GM23338 (cell line): ENCODE measurements at regions not wholly inside any gene's neighbourhood (a gene's known extent, or its start where the extent isn't known, plus 50 kb on each side); places are given as distances from the start of the nearest gene placed in this dataset.

Experiments
- ATAC-seq: fragments of 200-7000 bp; cut with Tn5 transposase; 3 replicates; pipeline ENCODE4 v1.9.1; 2020
- DNase-seq: peaks from one replicate; pipeline ENCODE4 v3.0.0-alpha.2; 2015; ENCODE audit warnings: low spot score
- H2AFZ ChIP-seq: fragments of 200-600 bp; sonication (generic); 2 replicates; pipeline ENCODE4 v1.8.0; 2016; ENCODE audit warnings: antibody characterized with exemption, mild to moderate bottlenecking, moderate library complexity
- H3F3A ChIP-seq: fragments of 200-600 bp; sonication (generic); replicated peaks from 2 replicates; pipeline ENCODE4 v1.8.0; 2017; ENCODE audit warnings: antibody characterized with exemption, mixed run types, low read depth
- H3K27ac ChIP-seq: fragments of 200-600 bp; sonication (generic); 2 replicates; pipeline ENCODE4 v1.6.1; 2016; ENCODE audit warnings: low read depth
- H3K27me3 ChIP-seq: fragments of 200-600 bp; sonication (generic); 2 replicates; pipeline ENCODE4 v1.8.0; 2016; ENCODE audit warnings: mild to moderate bottlenecking, mixed run types, moderate library complexity; ENCODE audit not compliant: insufficient read depth
- H3K36me3 ChIP-seq: fragments of 200-600 bp; sonication (generic); 2 replicates; pipeline ENCODE4 v1.8.0; 2016; ENCODE audit warnings: mild to moderate bottlenecking; ENCODE audit not compliant: insufficient read depth
- H3K4me1 ChIP-seq: fragments of 200-600 bp; sonication (generic); 2 replicates; pipeline ENCODE4 v1.8.0; 2016; ENCODE audit warnings: mild to moderate bottlenecking, moderate library complexity; ENCODE audit not compliant: insufficient read depth
- H3K4me2 ChIP-seq: fragments of 200-600 bp; sonication (generic); 2 replicates; pipeline ENCODE4 v1.7.1; 2017; ENCODE audit warnings: mixed run types
- H3K4me3 ChIP-seq: fragments of 200-600 bp; sonication (generic); 2 replicates; pipeline ENCODE4 v1.6.1; 2016; ENCODE audit warnings: mixed run types
- H3K79me2 ChIP-seq: fragments of 200-600 bp; sonication (generic); replicated peaks from 2 replicates; pipeline ENCODE4 v1.8.0; 2017; ENCODE audit warnings: mild to moderate bottlenecking; ENCODE audit not compliant: insufficient read depth
- H3K9me2 ChIP-seq: fragments of 200-600 bp; sonication (generic); 2 replicates; pipeline ENCODE4 v1.8.0; 2017; ENCODE audit not compliant: insufficient read depth
- H4K20me1 ChIP-seq: fragments of 200-600 bp; sonication (generic); replicated peaks from 2 replicates; pipeline ENCODE4 v1.8.0; 2017; ENCODE audit warnings: mild to moderate bottlenecking; ENCODE audit not compliant: insufficient read depth
- H3K27ac Mint-ChIP-seq: 2 replicates; pipeline ENCODE4 v1.8.0; 2020; ENCODE audit warnings: inconsistent platforms, mild to moderate bottlenecking, moderate library complexity, mixed read lengths
- H3K27me3 Mint-ChIP-seq: 3 replicates; pipeline ENCODE4 v1.8.0; 2022; ENCODE audit warnings: low read depth, mild to moderate bottlenecking, moderate library complexity, mixed read lengths, inconsistent platforms; ENCODE audit not compliant: insufficient read depth, poor library complexity
- H3K36me3 Mint-ChIP-seq: 3 replicates; pipeline ENCODE4 v1.8.0; 2021; ENCODE audit warnings: low read depth, mild to moderate bottlenecking, inconsistent platforms, moderate library complexity, mixed read lengths
- H3K4me1 Mint-ChIP-seq: 3 replicates; pipeline ENCODE4 v1.8.0; 2020; ENCODE audit warnings: mild to moderate bottlenecking, inconsistent platforms, mixed read lengths
- H3K4me3 Mint-ChIP-seq: 3 replicates; pipeline ENCODE4 v1.8.0; 2021; ENCODE audit warnings: moderate library complexity, mild to moderate bottlenecking, inconsistent platforms, mixed read lengths
- H3K9me3 Mint-ChIP-seq: 3 replicates; pipeline ENCODE4 v1.8.0; 2020; ENCODE audit warnings: moderate library complexity, mild to moderate bottlenecking, inconsistent platforms, mixed read lengths
- CREB1 ChIP-seq: fragments of 250-450 bp; sonication (Bioruptor Pico); IDR thresholded peaks from 2 replicates; pipeline ENCODE4 v1.5.0; 2020; ENCODE audit warnings: low read depth, mild to moderate bottlenecking, moderate library complexity
- POLR2AphosphoS5 ChIP-seq: IDR thresholded peaks from 2 replicates; pipeline ENCODE4 v1.6.1; 2016; ENCODE audit warnings: antibody characterized with exemption, low read depth
- STAT1 ChIP-seq: IDR thresholded peaks from one replicate; pipeline ENCODE4 v1.6.1; 2016; ENCODE audit warnings: antibody characterized with exemption; ENCODE audit not compliant: unreplicated experiment
- ZNF331 ChIP-seq: fragments of 250-450 bp; sonication (Bioruptor Pico); IDR thresholded peaks from 2 replicates; pipeline ENCODE4 v1.5.0; 2020; ENCODE audit warnings: low read depth, mild to moderate bottlenecking, moderate library complexity
- TF ChIP-seq, protein P1 (sequence below): fragments of 250-450 bp; sonication (Bioruptor Pico); IDR thresholded peaks from 2 replicates; pipeline ENCODE4 v1.5.0; 2020; ENCODE audit warnings: mild to moderate bottlenecking, moderate library complexity

DNA sequence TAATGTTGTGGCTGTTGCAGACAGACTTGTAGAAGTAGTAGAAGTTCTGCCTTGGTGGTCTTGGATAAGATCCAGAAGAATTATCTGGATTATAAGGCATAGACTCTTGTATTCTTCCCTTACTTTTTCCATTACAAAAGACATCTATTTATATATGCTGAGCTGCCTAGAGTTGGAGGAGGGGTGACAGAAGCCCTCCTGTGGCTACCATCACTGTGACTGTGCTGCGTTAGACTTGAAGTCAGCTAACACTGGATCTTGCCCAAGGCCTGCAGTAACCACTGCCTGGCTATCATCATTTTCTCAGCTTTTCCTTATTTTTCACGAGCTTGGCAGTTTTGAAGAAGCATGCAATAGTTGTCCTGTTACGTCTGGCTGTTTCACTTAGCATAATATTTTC lies 684.8 kb upstream of the BCHE start (continued):
- no peak for TF ChIP-seq POLR2AphosphoS5

DNA sequence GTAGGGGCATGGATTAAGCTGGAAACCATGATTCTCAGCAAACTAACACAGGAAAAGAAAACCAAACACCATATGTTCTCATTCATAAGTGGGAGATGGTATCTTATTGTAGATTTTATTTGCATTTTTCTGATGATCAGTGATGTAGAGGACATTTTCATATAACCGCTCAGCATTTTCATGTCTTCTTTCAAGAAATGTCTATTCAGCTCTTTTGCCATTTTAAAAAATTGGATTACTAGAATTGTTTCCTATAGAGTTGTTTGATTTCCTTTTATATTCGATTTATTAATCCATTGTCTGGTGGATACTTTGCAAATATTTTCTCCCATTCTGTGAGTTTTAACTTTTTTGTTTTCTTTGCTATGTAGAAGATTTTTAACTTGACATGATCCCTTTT lies 682.2 kb upstream of the BCHE start:
- Histone ChIP-seq H3K27ac (no peak overlapping the region), H3K27me3 (no peaks in the 10 kb centered on the region), H3F3A (no peaks in the 10 kb centered on the region), H3K4me3 (no peak overlapping the region), H2AFZ (no peak overlapping the region), H4K20me1 (no peaks in the 10 kb centered on the region), H3K4me2 (no peak overlapping the region), H3K79me2 (no peaks in the 10 kb centered on the region), H3K4me1 (no peaks in the 10 kb centered on the region), H3K36me3 (no peaks in the 10 kb centered on the region), H3K9me2 (no peaks in the 10 kb centered on the region)
- DNase-seq = no peak
- TF ChIP-seq, protein P1, sequence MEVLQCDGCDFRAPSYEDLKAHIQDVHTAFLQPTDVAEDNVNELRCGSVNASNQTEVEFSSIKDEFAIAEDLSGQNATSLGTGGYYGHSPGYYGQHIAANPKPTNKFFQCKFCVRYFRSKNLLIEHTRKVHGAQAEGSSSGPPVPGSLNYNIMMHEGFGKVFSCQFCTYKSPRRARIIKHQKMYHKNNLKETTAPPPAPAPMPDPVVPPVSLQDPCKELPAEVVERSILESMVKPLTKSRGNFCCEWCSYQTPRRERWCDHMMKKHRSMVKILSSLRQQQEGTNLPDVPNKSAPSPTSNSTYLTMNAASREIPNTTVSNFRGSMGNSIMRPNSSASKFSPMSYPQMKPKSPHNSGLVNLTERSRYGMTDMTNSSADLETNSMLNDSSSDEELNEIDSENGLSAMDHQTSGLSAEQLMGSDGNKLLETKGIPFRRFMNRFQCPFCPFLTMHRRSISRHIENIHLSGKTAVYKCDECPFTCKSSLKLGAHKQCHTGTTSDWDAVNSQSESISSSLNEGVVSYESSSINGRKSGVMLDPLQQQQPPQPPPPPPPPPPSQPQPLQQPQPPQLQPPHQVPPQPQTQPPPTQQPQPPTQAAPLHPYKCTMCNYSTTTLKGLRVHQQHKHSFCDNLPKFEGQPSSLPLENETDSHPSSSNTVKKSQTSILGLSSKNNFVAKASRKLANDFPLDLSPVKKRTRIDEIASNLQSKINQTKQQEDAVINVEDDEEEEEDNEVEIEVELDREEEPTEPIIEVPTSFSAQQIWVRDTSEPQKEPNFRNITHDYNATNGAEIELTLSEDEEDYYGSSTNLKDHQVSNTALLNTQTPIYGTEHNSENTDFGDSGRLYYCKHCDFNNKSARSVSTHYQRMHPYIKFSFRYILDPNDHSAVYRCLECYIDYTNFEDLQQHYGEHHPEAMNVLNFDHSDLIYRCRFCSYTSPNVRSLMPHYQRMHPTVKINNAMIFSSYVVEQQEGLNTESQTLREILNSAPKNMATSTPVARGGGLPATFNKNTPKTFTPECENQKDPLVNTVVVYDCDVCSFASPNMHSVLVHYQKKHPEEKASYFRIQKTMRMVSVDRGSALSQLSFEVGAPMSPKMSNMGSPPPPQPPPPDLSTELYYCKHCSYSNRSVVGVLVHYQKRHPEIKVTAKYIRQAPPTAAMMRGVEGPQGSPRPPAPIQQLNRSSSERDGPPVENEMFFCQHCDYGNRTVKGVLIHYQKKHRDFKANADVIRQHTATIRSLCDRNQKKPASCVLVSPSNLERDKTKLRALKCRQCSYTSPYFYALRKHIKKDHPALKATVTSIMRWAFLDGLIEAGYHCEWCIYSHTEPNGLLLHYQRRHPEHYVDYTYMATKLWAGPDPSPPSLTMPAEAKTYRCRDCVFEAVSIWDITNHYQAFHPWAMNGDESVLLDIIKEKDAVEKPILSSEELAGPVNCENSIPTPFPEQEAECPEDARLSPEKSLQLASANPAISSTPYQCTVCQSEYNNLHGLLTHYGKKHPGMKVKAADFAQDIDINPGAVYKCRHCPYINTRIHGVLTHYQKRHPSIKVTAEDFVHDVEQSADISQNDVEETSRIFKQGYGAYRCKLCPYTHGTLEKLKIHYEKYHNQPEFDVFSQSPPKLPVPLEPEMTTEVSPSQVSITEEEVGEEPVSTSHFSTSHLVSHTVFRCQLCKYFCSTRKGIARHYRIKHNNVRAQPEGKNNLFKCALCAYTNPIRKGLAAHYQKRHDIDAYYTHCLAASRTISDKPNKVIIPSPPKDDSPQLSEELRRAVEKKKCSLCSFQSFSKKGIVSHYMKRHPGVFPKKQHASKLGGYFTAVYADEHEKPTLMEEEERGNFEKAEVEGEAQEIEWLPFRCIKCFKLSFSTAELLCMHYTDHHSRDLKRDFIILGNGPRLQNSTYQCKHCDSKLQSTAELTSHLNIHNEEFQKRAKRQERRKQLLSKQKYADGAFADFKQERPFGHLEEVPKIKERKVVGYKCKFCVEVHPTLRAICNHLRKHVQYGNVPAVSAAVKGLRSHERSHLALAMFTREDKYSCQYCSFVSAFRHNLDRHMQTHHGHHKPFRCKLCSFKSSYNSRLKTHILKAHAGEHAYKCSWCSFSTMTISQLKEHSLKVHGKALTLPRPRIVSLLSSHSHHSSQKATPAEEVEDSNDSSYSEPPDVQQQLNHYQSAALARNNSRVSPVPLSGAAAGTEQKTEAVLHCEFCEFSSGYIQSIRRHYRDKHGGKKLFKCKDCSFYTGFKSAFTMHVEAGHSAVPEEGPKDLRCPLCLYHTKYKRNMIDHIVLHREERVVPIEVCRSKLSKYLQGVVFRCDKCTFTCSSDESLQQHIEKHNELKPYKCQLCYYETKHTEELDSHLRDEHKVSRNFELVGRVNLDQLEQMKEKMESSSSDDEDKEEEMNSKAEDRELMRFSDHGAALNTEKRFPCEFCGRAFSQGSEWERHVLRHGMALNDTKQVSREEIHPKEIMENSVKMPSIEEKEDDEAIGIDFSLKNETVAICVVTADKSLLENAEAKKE = no peak
- TF ChIP-seq ZNF331 (CRISPR knock-in tag) = no peak
- Mint-ChIP-seq H3K27ac (no peak overlapping the region), H3K4me3 (no peak overlapping the region), H3K4me1 (peaks cover 3% of the 10 kb centered on the region; the same call in 2 of the 3 replicates), H3K36me3 (peaks cover 10% of the 10 kb centered on the region; the same call in 1 of the 3 replicates), H3K9me3 (peaks cover 18% of the 10 kb centered on the region; the same call in 2 of the 3 replicates), H3K27me3 (no peaks in the 10 kb centered on the region)
- ATAC-seq = no peak

DNA sequence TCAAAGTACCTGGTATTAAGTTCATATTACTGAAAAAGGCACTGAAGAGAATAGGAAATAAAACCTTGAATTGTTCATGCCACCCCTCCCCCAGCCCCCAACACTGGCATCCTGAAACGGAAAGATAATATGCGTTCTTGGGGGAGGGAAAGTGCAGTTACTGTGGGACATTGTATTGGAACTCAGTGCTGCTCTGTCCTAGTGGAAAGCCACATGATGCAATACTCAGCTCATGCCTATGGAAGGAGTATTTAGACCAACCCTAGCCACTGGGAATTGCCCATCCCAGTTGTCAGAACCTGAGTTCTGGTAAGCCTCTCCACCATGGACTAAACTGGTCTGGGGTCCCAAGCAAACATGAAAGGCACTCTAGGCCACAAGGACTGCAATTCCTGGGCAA lies 680.8 kb upstream of the BCHE start:
- Mint-ChIP-seq H3K27me3 (no peaks in the 10 kb centered on the region), H3K4me3 (no peak overlapping the region), H3K27ac (no peak overlapping the region), H3K36me3 (peaks cover 15% of the 10 kb centered on the region; the same call in 2 of the 3 replicates), H3K4me1 (peaks cover 3% of the 10 kb centered on the region; the same call in 2 of the 3 replicates), H3K9me3 (peaks cover 29% of the 10 kb centered on the region)
- ATAC-seq (no peak), DNase-seq (no peak)
- H3K9me2 ChIP-seq = no peaks in the 10 kb centered on the region
- H3K36me3 ChIP-seq = no peaks in the 10 kb centered on the region
- H3K4me3 ChIP-seq = no peak overlapping the region
- H4K20me1 ChIP-seq = no peaks in the 10 kb centered on the region
- peak overlapping the region; percentile 89 for H2AFZ ChIP-seq
- H3K27me3 ChIP-seq = no peaks in the 10 kb centered on the region
- no peaks in the 10 kb centered on the region for H3K79me2 ChIP-seq
- H3K27ac ChIP-seq = no peak overlapping the region
- H3F3A ChIP-seq = no peaks in the 10 kb centered on the region
- no peaks in the 10 kb centered on the region for H3K4me1 ChIP-seq
- H3K4me2 ChIP-seq = no peak overlapping the region
- no peak for TF ChIP-seq CREB1 (CRISPR knock-in tag)
- TF ChIP-seq, protein P1 = no peak
- no peak for TF ChIP-seq STAT1
- no peak for TF ChIP-seq ZNF331 (CRISPR knock-in tag)
